ENCODE measurements at regions not wholly inside any gene's neighbourhood (a gene's known extent, or its start where the extent isn't known, plus 50 kb on each side); places are given as distances from the start of the nearest gene placed in this dataset.

GRCh38 chr10:91017198-91017597 is 96.3 kb upstream of the ANKRD1 start:
- no peak for TF ChIP-seq CTCF (IDR thresholded peaks at IDR 0.05)
- TF ChIP-seq ZFX (IDR thresholded peaks at IDR 0.05; ENCODE audit: borderline replicate concordance): no peak
